ENCODE measurements at regions not wholly inside any gene's neighbourhood (a gene's known extent, or its start where the extent isn't known, plus 50 kb on each side); places are given as distances from the start of the nearest gene placed in this dataset.
"Not testable (repeated sequence)": the region's sequence is repeated elsewhere in the genome, so short reads cannot be mapped to it uniquely, and the experiment has no call there.

DNA sequence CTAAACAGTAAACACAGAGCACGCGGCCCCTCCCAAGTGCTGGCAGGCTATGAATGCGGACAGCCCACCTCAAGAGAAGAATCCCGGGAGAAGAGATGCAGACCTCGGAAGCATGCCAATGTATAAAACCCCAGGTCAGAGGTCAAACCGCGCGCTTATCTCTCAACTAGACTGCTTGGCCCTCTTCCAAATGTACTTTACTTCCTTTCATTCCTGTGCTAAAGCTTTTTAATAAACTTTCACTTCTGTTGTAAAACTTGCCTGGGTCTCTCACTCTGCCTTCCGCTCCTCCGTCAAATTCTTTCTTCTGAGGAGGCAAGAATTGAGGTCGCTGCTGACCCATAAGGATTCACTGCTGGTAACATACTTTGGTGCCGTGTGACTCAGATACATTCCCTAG lies 216.0 kb downstream of the S1PR1 start:
- CTCF ChIA-PET = interaction anchor here (1.1 kb wide), 1 partner anchor 8 kb away, joined by 3 read pairs; no protein-coding TSS in a partner anchor
- POLR2A ChIA-PET = no interaction called here

DNA sequence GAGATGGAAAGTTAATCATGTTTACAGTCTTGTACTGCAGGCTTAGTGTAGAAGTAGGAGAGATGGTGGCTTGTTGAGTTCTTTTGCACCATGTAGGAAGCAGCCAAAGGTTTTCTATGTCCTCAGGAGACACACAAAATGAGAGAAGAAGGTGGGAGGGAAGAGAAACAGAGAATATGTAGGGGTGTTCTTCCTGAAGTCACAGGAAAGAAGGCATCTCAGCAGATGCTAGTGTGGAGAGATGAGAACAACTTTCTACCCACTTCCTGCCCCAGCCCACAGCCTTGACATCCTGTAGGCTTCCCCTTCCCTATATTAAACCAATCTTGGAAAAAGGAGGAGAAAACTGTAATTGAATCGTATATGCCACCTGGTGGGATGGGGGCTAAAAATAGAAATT lies 217.0 kb downstream of the S1PR1 start:
- POLR2A ChIA-PET = no interaction called here

DNA sequence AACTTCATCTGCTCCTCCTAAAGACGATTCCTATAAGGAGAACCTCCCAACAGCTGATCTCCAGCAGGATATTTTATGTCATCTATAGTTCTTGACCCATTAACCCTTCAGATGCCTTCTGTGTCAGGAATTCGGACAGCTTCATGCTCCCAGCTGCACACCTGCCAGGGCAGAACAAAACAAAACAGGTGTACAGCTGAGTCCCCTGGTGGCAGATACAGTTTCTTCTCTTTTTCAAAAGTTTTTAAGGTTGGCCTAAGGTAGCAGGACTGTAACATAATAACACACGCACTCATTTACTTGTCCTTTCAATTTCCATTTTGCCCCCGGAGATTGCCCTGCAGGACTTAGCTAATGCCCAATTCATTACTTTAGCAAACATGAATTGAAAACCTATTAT lies 218.3 kb downstream of the S1PR1 start:
- ChIA-PET CTCF (no interaction called here), POLR2A (no interaction called here)

More for the DNA sequence above, 217.0 kb downstream of the S1PR1 start:
- CTCF ChIA-PET = interaction anchor here (1.1 kb wide), 1 partner anchor 9 kb away, joined by 3 read pairs; no protein-coding TSS in a partner anchor

DNA sequence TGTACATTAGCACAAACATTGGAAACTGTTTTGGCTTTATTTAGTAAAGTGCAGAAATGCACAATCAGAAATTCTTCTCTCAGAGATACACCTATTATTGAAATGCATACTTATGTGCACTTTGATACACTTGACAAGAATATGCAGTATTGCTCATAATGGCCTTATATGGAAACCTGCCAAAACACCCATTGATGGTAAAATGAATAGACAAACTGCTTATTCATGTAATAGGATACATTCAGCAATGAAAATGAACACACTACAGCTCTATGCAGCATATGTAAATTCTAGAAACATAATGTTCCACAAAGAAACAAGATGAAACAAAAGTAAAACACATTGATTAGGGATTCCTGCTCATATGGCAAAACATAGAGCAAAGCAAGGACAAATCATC lies 223.9 kb downstream of the S1PR1 start:
- POLR2A ChIA-PET = no interaction called here
- CTCF ChIA-PET = no interaction called here

DNA sequence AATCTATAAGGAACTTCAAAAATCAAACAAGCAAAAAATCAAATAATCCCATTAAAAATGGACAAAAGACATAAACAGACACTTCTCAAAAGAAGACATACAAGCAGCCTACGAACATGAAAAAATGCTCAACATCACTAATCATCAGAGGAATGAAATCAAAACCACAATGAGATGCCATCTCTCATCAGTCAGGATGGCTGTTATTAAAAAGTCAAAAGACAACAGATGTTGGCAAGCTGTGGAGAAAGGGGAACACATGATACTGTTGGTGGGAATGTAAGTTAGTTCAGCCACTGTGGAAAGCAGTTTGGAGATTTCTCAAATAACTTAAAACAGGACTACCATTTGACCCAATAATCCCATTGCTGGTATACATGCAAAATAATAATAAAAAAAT lies 226.4 kb downstream of the S1PR1 start:
- CTCF ChIA-PET = no interaction called here
- POLR2A ChIA-PET = no interaction called here

DNA sequence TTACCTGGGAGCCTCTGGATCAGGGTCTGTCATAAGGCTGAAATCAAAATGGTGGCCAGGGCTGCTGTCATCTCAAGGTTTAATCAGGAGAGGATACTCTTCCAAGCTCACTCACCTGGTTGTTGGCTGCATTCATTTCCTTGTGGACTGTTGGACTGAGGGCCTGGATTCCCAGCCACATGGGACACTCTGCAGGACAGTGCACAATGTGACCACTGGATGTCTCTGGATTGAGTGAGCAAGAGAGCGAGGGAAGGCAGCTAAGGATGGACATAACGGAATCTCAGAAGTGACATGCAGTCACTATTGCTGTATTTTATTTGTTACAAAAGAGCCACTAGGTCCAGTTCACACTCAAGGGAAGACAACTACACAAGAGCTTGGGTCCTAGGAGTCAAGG lies 229.1 kb downstream of the S1PR1 start:
- POLR2A ChIA-PET = no interaction called here
- CTCF ChIA-PET = no interaction called here

DNA sequence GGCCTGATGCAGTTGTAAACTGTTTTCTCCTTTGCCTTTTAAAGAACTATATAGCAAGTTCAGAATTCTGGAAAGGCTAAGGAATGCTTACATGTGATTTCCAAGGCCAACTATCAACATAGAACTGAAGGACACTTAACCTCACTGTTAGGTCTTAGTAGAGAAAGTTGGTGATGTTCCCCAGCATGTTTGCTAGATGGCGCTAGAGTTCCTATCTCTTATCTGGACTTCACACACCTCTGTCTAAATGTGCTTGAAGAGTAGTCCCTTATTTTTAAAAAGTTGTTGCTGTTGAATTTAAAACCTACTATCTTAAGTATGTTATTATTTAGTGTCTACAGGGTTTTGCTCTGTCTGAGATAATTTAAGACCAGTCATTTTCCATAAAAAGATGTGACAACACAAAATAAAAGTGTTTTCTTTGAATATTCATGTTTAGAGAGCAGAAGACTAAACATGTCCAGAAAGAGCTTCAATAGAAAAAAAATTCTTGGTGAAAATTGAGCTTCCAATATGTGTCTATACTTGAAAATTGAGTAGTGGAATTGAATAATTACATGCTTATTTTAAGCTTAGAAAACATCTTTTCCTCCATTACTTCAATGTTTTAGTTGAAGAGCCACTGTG lies 237.3 kb downstream of the S1PR1 start:
- ChIA-PET CTCF (no interaction called here), POLR2A (no interaction called here)

DNA sequence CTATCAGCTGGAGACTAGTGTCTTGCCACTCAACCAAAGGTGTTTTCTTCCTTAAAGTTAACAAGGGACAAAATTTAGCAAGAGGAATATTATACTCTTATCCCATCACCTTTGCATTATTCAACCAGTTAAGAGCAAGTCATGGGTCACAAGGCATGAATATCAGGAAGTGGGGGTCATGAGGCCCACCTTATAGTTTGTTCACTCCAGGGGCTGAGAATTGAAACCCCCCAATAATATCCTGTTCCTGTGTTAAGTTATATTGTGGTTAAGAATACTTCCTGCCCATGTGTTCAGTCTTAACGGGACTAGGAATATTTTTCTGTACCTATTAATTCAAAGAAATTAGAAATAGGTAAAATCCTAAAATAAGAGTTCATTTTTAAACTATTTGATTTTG lies 239.7 kb downstream of the S1PR1 start:
- POLR2A ChIA-PET = no interaction called here
- CTCF ChIA-PET = no interaction called here

DNA sequence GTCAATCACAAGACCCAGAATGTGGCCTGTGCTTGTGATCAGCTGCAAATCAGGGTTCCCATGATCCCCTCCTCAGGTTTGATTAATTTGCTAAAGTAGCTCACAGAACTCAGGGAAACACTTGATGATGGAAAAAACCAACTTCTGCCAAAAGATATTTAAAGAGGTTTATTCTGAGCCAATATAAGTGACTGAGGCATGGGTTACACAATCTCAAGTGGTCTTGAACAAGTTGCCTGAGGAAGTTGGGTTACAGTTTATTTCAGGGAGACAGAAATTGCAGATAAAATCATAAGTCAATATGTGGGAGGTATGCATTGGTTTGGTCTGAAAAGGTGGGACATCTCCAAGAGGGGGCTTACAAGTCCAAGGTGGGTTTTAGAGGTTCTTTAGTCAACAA lies 243.1 kb downstream of the S1PR1 start:
- ChIA-PET POLR2A (no interaction called here), CTCF (no interaction called here)

DNA sequence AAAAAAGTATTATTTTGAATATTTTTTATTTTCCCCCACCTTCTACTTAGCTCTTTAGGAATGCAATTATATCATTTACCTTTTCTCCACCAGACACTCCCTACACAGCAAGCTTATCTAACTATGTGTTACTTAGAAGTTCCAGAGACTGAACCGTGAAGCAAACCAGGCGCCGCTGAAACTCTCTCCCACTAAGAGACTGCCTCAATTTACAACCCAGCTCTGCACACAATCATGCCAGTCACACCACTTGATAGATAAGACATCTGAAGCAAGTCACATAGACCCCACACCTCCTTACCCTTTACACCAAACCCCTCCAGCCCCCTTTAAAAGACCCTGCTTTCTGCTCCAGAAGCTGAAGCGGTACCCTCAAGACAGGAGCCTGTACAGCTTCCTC lies 245.5 kb downstream of the S1PR1 start:
- ChIA-PET CTCF (interaction anchor here (0.6 kb wide), 1 partner anchor 177 kb away, joined by 3 read pairs; no protein-coding TSS in a partner anchor), POLR2A (no interaction called here)

DNA sequence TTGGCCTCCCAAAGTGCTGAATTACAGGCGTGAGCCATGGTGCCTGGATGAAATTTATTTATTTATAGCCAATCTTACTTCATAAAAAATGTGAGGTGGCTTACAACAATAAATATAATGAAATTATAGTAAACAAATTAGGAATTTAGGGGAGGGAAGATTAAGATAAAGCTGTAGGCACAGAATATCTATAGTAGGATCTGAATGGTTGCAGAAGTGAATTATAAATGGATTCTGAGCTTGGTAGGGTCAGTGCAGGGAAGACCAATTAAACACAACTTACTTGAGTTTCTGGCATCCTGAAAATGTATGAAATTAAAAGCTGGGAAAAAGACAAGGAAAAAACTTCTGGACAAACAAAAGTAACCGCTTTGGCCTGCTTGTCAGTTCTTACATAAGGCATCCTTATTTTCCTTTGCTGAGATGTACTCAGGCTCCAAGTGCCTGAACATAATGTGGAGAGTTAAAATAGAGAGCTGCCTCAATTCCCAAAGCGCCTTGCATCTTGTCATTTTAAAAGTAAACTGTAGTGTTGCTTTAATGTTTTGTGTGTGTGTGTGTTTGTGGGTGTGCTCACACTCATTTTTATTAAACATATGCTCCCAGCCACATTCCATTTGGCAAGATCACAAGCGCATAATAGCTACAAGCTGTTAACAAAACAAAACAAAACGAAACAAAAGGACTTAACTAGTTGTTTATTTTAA lies 247.3 kb downstream of the S1PR1 start:
- ChIA-PET POLR2A (no interaction called here), CTCF (interaction anchor here (0.9 kb wide), 1 partner anchor 175 kb away, joined by 3 read pairs; no protein-coding TSS in a partner anchor)

DNA sequence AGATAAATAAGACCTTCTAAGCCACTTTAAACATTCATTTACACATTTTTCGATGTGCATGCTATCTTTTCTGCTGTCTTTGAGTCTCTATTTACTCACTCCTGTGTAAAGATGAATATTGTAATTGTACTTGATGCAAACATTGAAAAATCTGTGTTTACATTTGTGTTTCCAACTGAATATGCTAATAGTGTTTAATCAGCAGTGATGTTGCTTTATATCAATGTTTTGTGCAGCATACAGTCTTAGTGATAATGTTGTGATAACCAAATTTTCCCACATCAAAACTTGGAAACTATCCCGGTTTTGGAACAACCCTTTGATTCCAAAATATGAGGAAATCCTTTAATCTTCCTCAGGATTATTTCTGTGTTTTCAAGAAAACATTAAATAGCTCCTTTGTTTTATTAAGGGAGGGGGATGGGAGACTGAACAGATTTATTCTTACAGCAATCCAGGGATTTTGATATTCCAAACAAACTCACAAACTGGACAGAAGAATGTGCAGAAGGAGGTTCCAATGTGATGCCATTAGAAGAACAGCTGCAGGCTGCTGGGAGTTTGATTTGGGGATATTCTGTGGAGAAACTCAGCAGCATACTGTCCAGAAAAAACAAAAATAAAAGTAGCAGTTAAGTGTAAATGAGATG lies 248.0 kb downstream of the S1PR1 start:
- CTCF ChIA-PET = interaction anchor here (0.9 kb wide), 1 partner anchor 176 kb away, joined by 3 read pairs; no protein-coding TSS in a partner anchor
- POLR2A ChIA-PET = no interaction called here

DNA sequence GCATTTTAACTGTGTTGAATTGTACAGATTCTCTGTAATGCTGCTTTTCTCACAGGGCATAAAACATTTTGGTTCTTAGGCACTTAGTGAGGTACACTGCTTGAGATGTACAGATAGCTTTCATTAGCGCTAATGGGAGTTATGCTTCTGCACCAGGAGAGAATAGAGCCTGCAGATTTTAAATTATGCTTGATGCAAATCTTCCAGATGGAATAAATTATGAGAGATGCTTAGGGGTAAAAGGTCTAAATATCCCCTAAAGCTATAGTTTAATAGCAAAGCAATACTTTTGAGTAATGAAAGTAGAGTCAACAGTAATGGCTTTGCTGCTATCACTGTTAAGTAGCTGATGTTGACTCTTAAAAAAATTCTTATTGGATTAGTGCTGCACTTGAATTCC lies 248.9 kb downstream of the S1PR1 start:
- POLR2A ChIA-PET = no interaction called here
- CTCF ChIA-PET = no interaction called here

DNA sequence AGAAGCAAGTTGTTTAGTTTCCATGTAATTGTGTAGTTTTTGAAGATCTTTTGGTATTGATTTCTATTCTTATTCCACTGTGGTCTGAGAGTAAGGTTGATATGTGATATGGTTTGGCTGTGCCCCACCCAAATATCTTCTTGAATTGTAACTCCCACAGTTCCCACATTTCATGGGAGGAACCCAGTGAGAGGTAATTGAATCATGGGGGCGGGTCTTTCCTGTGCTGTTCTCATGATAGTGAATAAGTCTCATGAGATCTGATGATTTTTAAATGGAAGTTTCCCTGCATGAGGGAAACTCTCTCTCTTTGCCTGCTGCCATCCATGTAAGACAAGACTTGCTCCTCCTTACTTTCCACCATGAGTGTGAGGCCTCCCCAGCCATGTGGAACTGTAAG lies 255.3 kb downstream of the S1PR1 start:
- CTCF ChIA-PET, POLR2A ChIA-PET: not testable (repeated sequence)

DNA sequence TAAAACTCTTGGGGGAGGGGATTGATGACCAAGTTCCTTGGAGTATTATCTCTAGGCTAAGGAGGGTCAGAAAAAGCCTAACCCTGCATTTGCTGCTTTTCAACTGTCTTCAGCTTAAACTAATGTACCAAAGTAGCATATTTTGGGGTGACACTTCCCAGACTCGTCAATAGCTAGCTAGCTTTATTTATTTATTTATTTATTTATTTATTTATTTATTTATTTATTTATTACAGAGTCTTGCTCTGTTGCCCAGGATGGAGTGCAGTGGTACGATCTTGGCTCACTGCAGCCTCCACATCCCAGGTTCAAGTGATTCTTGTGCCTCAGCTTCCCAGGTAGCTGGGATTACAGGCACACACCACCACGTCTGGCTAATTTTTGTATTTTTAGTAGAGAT lies 257.1 kb downstream of the S1PR1 start:
- CTCF ChIA-PET, POLR2A ChIA-PET: not testable (repeated sequence)

DNA sequence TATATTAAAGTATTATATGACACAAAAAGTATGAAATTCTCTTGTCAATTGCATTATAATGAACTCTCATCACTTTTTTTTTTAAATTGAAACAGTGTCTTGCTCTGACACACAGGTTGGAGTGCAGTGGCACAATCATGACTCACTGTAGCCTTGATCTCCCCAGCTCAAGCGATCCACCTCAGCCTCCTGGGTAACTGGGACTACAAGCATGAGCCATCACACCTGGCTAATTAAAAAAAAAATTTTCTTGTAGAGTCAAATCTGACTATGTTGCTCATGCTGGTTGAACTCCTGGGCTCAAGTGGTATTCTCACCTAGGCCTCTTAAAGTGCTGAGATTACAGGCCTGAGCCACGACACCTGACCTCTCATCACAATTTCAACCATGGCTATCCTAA lies 259.3 kb downstream of the S1PR1 start:
- CTCF ChIA-PET = no interaction called here
- POLR2A ChIA-PET = no interaction called here

DNA sequence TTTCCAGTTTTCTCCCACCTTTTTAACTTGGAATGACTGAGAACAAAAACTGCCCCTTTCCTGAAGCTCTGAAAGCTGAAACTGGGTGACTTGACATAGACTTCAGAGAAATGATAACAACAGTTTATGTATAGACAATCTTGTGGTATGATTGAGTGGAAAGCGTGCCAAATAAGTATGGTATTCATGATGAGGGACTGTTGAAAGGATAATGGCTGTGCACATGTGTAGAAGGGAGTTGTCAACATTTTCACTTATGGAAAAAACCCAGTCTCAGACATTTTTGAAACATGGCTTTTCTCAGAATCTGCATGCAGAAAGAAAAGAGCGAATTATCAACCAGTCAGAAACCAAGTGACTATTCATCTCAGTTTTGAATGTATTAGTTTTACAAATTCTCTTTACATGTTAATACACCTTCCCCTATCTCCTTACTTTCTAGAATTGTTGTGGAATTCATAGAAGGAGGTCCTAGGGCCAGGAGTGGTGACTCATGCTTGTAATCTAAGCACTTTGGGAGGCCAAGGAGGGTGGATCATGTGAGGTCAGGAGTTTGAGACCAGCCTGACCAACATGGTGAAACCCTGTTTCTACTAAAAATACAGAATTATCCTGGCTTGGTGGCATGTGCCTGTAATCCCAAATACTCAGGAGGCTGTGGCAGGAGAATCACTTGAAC lies 261.2 kb downstream of the S1PR1 start:
- ChIA-PET POLR2A (no interaction called here), CTCF (no interaction called here)

DNA sequence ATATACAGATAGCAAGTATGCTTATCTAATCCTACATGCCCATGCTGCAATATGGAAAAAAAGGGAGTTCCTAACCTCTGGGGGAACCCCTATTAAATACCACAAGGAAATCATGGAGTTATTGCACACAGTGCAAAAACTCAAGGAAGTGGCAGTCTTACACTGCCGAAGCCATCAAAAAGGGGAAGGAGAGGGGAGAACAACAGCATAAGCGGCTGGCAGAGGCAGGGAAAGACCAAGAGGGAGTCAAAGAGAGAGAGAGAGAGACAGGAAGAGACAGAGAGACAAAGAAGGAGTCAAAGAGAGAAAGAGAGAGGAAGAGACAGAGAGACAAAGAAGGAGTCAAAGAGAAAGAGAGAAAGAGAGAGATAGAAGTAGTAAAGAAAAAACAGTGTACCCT lies 267.3 kb downstream of the S1PR1 start:
- POLR2A ChIA-PET, CTCF ChIA-PET: not testable (repeated sequence)

DNA sequence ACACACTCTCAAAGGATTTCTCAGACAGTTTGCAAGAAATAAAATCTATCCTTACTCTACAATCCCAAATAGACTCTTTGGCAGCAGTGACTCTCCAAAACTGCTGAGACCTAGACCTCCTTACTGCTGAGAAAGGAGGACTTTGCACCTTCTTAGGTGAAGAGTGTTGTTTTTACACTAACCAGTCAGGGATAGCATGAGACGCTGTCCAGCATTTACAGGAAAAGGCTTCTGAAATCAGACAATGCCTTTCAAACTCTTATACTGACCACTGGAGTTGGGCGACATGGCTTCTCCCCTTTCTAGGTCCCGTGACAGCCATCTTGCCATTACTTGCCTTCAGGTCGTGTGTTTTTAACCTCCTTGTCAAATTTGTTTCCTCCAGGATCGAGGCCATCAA lies 268.4 kb downstream of the S1PR1 start:
- POLR2A ChIA-PET = not testable (repeated sequence)
- CTCF ChIA-PET = interaction anchor here (1.4 kb wide), 1 partner anchor 16 kb away, joined by 5 read pairs; no protein-coding TSS in a partner anchor

DNA sequence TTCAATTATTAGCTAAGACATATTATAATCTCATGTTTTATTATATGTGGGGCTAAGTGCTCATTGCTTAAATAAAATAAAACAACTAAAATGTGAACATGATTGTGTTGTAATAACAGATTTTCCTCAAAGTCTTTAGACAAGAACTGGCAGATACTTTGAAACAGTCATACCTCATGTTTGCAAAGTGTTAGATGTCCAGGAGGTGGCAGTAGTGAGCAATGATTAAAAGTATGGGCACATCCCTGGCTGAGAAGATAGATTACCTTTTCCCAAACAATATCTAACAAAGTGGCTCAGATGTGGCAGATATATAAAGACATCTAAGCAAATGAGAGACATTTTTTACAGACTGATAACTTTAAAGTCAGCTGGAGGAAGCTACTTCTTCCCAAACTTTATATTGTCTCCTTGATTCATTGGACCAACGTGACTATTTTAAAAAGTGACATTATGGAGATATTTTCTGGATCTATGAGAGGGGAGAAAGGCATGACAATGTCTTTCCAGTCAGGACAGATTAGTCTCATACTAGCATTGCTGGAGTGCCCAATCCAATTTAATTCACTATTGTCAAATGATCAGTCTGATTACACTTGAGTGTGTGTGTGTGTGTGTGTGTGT lies 269.8 kb downstream of the S1PR1 start:
- CTCF ChIA-PET = interaction anchor here (0.7 to 1.4 kb wide), 2 partner anchors 15 to 1526 kb away, joined by 3 to 5 read pairs; no protein-coding TSS in a partner anchor
- POLR2A ChIA-PET = interaction anchor here (0.6 kb wide), 1 partner anchor 1155 kb away, joined by 3 read pairs; no protein-coding TSS in a partner anchor

Measured in activated CD8-positive, alpha-beta memory T cell treated with anti-CD3 and anti-CD28 coated beads for 36 hours (primary cell).